Left ventricle myocardium inferior (tissue), 1 donor: ENCODE measurements at regions not wholly inside any gene's neighbourhood (a gene's known extent, or its start where the extent isn't known, plus 50 kb on each side); places are given as distances from the start of the nearest gene placed in this dataset.
"Not testable (repeated sequence)": the region's sequence is repeated elsewhere in the genome, so short reads cannot be mapped to it uniquely, and the experiment has no call there.

Experiments
- DNase-seq: peaks from one replicate; pipeline ENCODE4 v3.0.0-alpha.2; 2020
- H3K27ac ChIP-seq: fragments of 200-600 bp; replicated peaks from 2 replicates; pipeline ENCODE4 v1.8.0; 2021
- H3K27me3 ChIP-seq: fragments of 200-600 bp; 2 replicates; pipeline ENCODE4 v1.8.0; 2021; ENCODE audit warnings: low read depth
- H3K36me3 ChIP-seq: fragments of 200-600 bp; 2 replicates; pipeline ENCODE4 v1.8.0; 2021
- H3K4me1 ChIP-seq: fragments of 200-600 bp; 2 replicates; pipeline ENCODE4 v1.8.0; 2021
- H3K4me3 ChIP-seq: fragments of 200-600 bp; 2 replicates; pipeline ENCODE4 v1.8.0; 2021; ENCODE audit warnings: mild to moderate bottlenecking, moderate library complexity
- H3K9me3 ChIP-seq: fragments of 200-600 bp; replicated peaks from 2 replicates; pipeline ENCODE4 v1.8.0; 2021
- CTCF ChIP-seq: fragments of 200-600 bp; IDR thresholded peaks from 2 replicates; pipeline ENCODE4 v1.8.0; 2021; ENCODE audit warnings: antibody characterized with exemption, mild to moderate bottlenecking, borderline replicate concordance
- intact Hi-C: fragments of 100-400 bp; cut with micrococcal nuclease; formaldehyde crosslinking; loops from one replicate; pipeline ENCODE4 v1.11.0; 2022
- donor health status: DM: no; HTN: yes; CAD: no; lungs with severe emphysema.

DNA sequence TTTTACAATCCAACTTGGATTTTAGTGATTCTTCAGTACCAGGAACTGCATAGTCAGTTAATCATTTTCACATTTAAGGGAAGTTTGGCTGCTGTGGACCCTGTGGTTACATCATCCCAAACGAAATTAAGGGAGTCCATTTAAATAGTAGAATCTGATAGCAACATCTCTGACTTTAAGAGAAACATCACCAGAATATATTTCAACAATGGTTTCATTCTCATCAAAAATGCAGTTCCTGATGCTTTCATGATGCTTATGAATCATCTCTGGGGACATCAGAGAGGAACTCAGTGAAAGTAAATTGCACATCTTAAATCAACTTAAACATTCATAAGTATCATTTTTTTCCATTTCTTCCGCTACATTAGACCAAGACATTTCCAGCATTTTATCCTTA is 1170.7 kb downstream of the FSCB start:
- no peak for TF ChIP-seq CTCF
- Histone ChIP-seq H3K9me3 (peaks cover 4% of the 10 kb centered on the region), H3K27me3 (no peaks in the 10 kb centered on the region), H3K4me3 (no peak overlapping the region), H3K4me1 (no peaks in the 10 kb centered on the region), H3K36me3 (no peaks in the 10 kb centered on the region), H3K27ac (no peak overlapping the region)
- no peak for DNase-seq
- intact Hi-C loops, result no loop called here

DNA sequence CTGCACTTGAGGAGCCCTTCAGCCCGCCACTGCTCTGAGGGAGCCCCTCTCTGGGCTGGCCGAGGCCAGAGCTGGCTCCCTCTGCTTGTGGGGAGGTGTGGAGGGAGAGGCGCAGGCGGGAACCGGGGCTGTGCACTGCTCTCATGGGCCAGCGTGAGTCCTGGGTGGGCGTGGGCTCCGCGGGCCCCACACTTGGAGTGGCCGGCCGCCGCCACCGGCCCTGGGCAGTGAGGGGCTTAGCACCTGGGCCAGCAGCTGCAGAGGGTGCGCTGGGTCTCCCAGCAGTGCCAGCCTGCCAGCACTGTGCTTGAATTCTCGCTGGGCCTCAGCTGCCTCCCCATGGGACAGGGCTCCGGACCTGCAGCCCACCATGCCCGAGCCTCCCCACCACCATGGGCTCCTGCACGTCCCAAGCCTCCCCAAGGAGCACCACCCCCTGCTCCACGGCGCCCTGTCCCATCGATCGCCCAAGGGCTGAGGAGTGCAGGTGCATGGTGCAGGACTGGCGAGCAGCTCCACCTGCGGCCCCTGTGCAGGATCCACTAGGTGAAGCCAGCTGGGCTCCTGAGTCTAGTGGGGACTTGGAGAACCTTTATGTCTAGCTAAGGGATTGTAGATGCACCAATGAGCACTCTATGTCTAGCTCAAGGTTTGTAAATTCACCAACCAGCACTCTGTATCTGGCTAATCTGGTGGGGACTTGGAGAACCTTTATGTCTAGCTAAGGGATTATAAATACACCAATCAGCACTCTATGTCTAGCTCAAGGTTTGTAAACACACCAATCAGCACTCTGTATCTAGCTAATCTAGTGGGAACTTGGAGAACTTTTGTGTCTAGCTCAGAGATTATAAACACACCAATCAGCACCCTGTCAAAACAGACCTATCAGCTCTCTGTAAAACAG is 1180.3 kb downstream of the FSCB start:
- H3K4me1 ChIP-seq, H3K4me3 ChIP-seq, DNase-seq, H3K27ac ChIP-seq, intact Hi-C loops, H3K27me3 ChIP-seq, H3K36me3 ChIP-seq: not testable (repeated sequence)
- H3K9me3 ChIP-seq, result peaks cover 24% of the 10 kb centered on the region

GRCh38 chr14:43316427-43316826 is 1190.7 kb downstream of the FSCB start:
- intact Hi-C loops, result no loop called here
- DNase-seq, result no peak
- Histone ChIP-seq H3K9me3 (no peaks in the 10 kb centered on the region), H3K36me3 (no peaks in the 10 kb centered on the region), H3K4me1 (no peaks in the 10 kb centered on the region), H3K27me3 (no peaks in the 10 kb centered on the region), H3K4me3 (no peak overlapping the region), H3K27ac (no peak overlapping the region)
- TF ChIP-seq CTCF, result no peak

DNA sequence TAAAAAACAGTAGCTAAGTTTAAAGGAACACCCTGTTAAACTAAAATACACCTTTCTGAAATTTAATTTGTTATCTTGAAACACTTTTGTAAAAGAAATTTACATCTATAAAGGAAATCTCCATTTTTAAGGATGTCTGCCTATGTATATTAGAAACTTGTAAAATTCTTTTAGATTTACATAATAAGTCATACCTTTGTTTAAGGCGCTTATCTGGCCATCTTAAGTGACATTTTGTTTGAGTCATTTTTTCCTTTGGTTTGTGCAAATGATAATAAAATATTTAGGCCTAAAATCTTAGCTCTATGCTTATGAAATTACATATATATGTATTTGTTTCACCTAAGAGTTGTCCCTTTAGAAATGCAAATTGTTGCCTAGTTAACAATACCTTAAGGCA is 1193.4 kb downstream of the FSCB start:
- H3K27ac ChIP-seq, result no peak overlapping the region
- H3K36me3 ChIP-seq, result no peaks in the 10 kb centered on the region
- no peak for DNase-seq
- no peaks in the 10 kb centered on the region for H3K27me3 ChIP-seq
- intact Hi-C loops, result no loop called here
- H3K4me3 ChIP-seq, result no peak overlapping the region
- no peaks in the 10 kb centered on the region for H3K9me3 ChIP-seq
- no peaks in the 10 kb centered on the region for H3K4me1 ChIP-seq
- no peak for TF ChIP-seq CTCF

- no peak overlapping the region for H3K4me3 ChIP-seq
- no peaks in the 10 kb centered on the region for H3K36me3 ChIP-seq
- H3K9me3 ChIP-seq, result no peaks in the 10 kb centered on the region
- no peak overlapping the region for H3K27ac ChIP-seq
- no peak for TF ChIP-seq CTCF
- no peak for DNase-seq
- H3K27me3 ChIP-seq, result no peaks in the 10 kb centered on the region
- H3K4me1 ChIP-seq, result no peaks in the 10 kb centered on the region
- intact Hi-C loops, result no loop called here
Observed at GRCh38 chr14:43308421-43309110, 1198.5 kb downstream of the FSCB start.

DNA sequence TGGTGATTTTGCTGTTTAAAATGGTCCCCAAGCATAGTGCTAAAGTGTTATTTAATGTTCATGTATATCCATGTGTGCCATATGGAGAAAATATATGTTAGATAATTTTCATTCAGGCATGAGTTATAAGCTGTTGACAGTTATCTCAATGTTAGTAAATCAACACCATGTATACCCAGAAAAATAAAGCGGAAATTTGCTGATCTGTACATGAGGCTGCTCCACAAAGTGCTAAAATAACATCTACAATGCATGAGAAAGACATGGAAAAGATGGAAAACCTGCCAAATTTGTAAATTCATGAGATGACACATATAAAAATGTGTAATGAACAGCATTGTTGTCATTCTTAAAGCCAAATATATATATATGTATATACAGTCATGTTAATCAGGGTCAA is 1199.2 kb downstream of the FSCB start:
- H3K27ac ChIP-seq, result no peak overlapping the region
- H3K4me3 ChIP-seq, result no peak overlapping the region
- DNase-seq, result no peak
- intact Hi-C loops, result no loop called here
- H3K4me1 ChIP-seq, result no peaks in the 10 kb centered on the region
- no peaks in the 10 kb centered on the region for H3K27me3 ChIP-seq
- TF ChIP-seq CTCF, result no peak
- H3K9me3 ChIP-seq, result no peaks in the 10 kb centered on the region
- no peaks in the 10 kb centered on the region for H3K36me3 ChIP-seq
